ENCODE measurements at regions not wholly inside any gene's neighbourhood (a gene's known extent, or its start where the extent isn't known, plus 50 kb on each side); places are given as distances from the start of the nearest gene placed in this dataset.

- Histone ChIP-seq H3K27ac (ENCODE audit: insufficient read length, low read depth, low read length) (no peak overlapping the region), H3K9ac (ENCODE audit: extremely low read depth, insufficient read length, low read length) (no peak overlapping the region), H3K23ac (ENCODE audit: insufficient read length, low read depth, low read length) (no peak overlapping the region), H3K56ac (ENCODE audit: insufficient read length, low read depth, low read length) (no peak overlapping the region), H3K23me2 (ENCODE audit: insufficient read length, low read depth, low read length, poor library complexity, severe bottlenecking) (no peaks in the 10 kb centered on the region), H3K14ac (ENCODE audit: insufficient read depth, low read length) (no peak overlapping the region), H3K18ac (ENCODE audit: insufficient read length, low read depth, low read length) (no peak overlapping the region), H3K4me2 (ENCODE audit: insufficient read depth, insufficient read length, low read length) (no peak overlapping the region), H2BK5ac (ENCODE audit: insufficient read length, low read length) (no peak overlapping the region), H4K91ac (ENCODE audit: insufficient read length, low read depth, low read length) (no peak overlapping the region), H4K8ac (replicated peaks; ENCODE audit: insufficient read length, low read depth, low read length) (no peak overlapping the region), H3K9me3 (ENCODE audit: control insufficient read depth, low read depth, low read length) (no peaks in the 10 kb centered on the region), H2AFZ (ENCODE audit: low read length) (no peak overlapping the region), H3K79me1 (ENCODE audit: insufficient read depth, low read depth, low read length, poor library complexity, severe bottlenecking) (no peaks in the 10 kb centered on the region), H2BK20ac (ENCODE audit: low read depth, low read length, poor library complexity, severe bottlenecking) (no peak overlapping the region), H3K27me3 (ENCODE audit: insufficient read depth, low read length) (no peaks in the 10 kb centered on the region), H3K4me1 (ENCODE audit: insufficient read depth, low read length) (no peaks in the 10 kb centered on the region), H3K4ac (ENCODE audit: low read depth, low read length) (no peak overlapping the region), H2BK15ac (ENCODE audit: low read depth, low read length) (no peak overlapping the region), H4K5ac (ENCODE audit: insufficient read length, low read depth, low read length) (no peak overlapping the region), H3K79me2 (ENCODE audit: insufficient read depth, low read length) (no peaks in the 10 kb centered on the region), H2BK12ac (ENCODE audit: insufficient read length, low read depth, low read length) (no peak overlapping the region), H4K20me1 (ENCODE audit: control insufficient read depth, insufficient read depth, insufficient read length) (no peaks in the 10 kb centered on the region), H3T11ph (ENCODE audit: low read length) (no peak overlapping the region), H2BK120ac (ENCODE audit: low read depth, low read length, poor library complexity, severe bottlenecking) (no peak overlapping the region), H2AK5ac (ENCODE audit: insufficient read length, low read length) (no peak overlapping the region)
- H3K36me3 Mint-ChIP-seq (ENCODE audit: insufficient read depth in 1 of 3, low read depth in 3 of 3), result no peaks in the 10 kb centered on the region
- H3K9me3 Mint-ChIP-seq, result no peaks in the 10 kb centered on the region
- no peak for DNase-seq
- no peaks in the 10 kb centered on the region for H3K27me3 Mint-ChIP-seq (ENCODE audit: low read depth)
- TF ChIP-seq CTCF (conservative IDR thresholded peaks at IDR 0.05), result no peak
- no CpG with 5 or more reads among the region's 1 CpG for WGBS (ENCODE audit: extremely low coverage, insufficient read length, low lambda C conversion rate)
- H3K4me1 Mint-ChIP-seq, result peaks cover 3 to 4% of the 10 kb centered on the region in 2 experiments
- H3K27ac Mint-ChIP-seq, result no peak overlapping the region
- H3K4me3 Mint-ChIP-seq, result no peak overlapping the region
Observed at GRCh38 chr11:80420374-80420773, 979.5 kb upstream of the TENM4 start.

All from H9 (cell line).